ENCODE measurements at regions not wholly inside any gene's neighbourhood (a gene's known extent, or its start where the extent isn't known, plus 50 kb on each side); places are given as distances from the start of the nearest gene placed in this dataset.

GRCh38 chr4:111854494-111855087 lies 290.7 kb upstream of the FAM241A start:
- no peak for TF ChIP-seq TCF7L2 (IDR thresholded peaks at IDR 0.05; ENCODE audit: low read depth, low read length)
- TF ChIP-seq CTCF (IDR thresholded peaks at IDR 0.05 in 2 of 3, conservative IDR thresholded peaks at IDR 0.05 in 1 of 3; ENCODE audit: insufficient read depth in 2 of 3, low read depth in 1 of 3, low read length in 3 of 3): peak; percentile 21 to 49 (median 42); a peak in 5 of 6 replicates
- TF ChIP-seq PYGO2 (tag; IDR thresholded peaks at IDR 0.05): no peak
- TF ChIP-seq CREB5 (CRISPR knock-in tag; IDR thresholded peaks at IDR 0.05): no peak
- TF ChIP-seq PRMT5 (CRISPR knock-in tag; IDR thresholded peaks at IDR 0.05): no peak
- TF ChIP-seq TFAM (CRISPR knock-in tag; conservative IDR thresholded peaks at IDR 0.05): no peak
